NCI-H226 (cell line): ENCODE measurements at regions not wholly inside any gene's neighbourhood (a gene's known extent, or its start where the extent isn't known, plus 50 kb on each side); places are given as distances from the start of the nearest gene placed in this dataset.

Experiments used
- DNase-seq: peaks from one replicate; pipeline ENCODE4 v3.0.0-alpha.2; 2015

DNA sequence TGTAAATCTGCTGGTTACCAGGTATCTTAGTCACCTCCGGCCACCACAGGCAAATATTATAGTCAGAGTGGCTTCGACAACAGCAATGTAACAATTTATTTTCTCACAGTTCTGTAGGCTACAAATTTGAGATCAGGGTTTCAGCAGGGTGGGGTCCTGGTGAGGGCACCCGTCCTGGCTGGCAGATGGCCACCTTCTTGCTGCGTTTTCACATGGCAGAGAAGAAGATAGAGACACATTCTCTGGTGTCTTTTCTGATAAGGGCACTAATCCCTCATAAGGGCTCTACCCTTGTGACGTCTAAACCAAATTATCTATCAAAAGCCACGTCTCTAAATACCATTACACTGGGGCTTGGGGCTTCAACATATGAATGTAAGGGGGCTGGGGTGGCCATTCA lies 843.2 kb upstream of the FANCL start:
- DNase-seq = no peak

DNA sequence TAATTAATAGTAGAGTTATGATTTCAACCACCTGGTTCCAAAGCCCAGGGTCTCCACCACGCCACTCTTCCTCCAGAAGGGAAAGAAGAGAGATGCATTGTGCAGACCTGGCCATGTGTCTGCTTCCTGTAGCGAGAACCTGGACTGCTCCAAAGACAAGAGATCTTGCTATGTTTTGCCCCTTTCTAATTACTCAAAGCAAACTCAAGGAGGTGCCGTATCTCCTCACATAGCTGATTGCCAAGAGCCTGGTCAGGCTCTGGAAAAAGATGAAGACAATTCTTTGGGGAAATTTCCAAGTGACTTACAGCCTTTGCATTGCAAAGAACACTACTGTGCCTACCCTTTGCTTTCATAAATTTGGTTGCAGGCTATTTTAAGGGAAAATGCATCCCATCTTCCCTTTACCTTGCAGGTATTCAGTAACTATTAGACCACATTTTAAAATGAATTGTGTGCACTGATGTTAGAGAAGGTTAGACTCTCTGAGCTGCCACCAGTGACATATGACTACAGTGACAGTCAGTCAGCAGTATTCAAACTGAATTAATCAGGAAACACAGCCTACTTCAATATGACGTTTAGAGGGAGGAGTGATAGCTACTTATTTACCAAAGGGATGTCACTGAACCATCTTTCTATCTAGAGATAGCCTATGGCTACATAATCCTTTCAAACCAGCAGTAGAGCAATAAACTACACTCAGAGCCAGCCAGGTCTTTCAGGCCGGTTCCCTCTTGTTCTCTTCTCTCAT lies 842.1 kb upstream of the FANCL start:
- no peak for DNase-seq

- DNase-seq = no peak
These were observed 841.5 kb upstream of the FANCL start for GRCh38 chr2:59082657-59083056.

- DNase-seq = no peak
These were observed 839.5 kb upstream of the FANCL start for GRCh38 chr2:59080451-59081181.

DNA sequence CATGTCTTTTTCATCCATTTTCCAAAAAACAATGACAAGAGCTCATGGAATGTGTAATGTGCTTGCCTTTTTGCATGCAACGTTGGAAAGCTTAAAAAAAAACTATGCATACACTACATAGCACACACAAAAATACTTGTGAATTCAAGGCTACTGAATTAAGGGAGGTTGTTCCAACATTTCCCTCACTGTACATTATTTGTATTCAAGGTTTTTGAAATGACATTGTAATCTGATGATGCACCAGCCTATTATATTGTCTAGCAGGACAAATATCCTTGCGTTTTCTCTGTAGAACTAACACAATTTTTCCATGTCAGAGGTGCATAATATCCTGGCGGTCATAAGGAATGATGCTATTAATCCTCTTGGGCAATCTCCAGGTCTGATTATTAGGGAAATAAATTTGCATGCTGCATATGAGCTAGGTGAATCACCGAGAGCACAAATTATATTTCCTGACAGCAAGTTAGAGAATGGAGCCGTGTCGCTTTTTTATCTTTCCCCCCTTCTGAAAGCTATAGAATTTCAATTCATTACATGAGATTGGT lies 836.9 kb upstream of the FANCL start:
- DNase-seq = no peak

DNA sequence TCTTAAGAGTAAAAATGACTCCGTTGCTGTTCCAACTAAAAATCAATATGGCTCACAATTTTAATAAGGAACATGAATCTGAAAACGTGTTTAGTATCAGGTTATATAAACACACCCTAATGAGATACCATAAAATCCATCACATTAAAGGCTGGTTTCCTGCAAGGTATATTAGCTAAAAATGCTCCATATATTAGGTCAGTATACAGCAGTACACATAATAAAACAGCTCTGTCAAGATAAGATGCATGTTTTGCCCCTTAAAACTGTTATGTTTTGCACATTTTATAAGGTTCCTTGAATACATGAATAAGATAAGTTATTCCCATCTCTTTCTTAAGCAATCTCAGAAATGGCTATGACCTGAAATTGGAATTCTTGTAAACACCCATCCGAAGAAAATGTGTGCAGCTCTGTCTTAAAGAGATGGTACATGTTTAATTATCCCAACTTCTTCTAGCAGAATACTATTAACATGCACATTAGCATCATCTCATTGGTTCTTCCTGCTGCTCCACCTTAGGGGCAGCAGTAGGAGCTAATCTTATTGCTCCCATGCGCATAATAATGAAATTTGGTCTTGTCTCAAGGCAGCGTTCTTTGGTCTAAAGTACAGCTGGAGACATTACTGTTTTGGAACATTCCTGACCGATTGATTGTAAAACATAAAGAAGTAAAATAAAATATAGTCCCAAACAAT lies 836.1 kb upstream of the FANCL start:
- DNase-seq = no peak

- DNase-seq = no peak
These were observed 835.0 kb upstream of the FANCL start for GRCh38 chr2:59076079-59076619.

- no peak for DNase-seq
These were observed 832.9 kb upstream of the FANCL start for GRCh38 chr2:59074071-59074470.

- no peak for DNase-seq
These were observed 832.2 kb upstream of the FANCL start for GRCh38 chr2:59073286-59073685.

DNA sequence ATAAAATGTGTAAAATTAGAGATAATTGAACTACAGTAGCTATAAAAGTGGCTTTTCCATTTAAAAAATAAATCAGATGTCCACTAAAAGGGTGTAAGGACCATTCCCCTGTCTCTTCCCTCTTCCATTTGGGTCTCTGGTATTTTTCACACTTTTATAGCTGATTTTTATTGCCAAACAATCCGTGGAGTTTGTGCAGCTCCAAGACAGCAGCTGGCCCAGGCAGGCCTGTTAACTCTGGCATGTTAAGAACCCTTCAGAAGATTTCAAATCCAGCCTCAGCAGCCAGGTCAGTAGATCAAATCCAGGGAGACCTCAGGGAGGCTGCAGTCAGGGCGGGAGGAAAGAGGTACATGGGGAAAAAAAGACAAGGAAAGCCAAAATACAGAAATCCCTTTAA lies 827.1 kb upstream of the FANCL start:
- no peak for DNase-seq

DNA sequence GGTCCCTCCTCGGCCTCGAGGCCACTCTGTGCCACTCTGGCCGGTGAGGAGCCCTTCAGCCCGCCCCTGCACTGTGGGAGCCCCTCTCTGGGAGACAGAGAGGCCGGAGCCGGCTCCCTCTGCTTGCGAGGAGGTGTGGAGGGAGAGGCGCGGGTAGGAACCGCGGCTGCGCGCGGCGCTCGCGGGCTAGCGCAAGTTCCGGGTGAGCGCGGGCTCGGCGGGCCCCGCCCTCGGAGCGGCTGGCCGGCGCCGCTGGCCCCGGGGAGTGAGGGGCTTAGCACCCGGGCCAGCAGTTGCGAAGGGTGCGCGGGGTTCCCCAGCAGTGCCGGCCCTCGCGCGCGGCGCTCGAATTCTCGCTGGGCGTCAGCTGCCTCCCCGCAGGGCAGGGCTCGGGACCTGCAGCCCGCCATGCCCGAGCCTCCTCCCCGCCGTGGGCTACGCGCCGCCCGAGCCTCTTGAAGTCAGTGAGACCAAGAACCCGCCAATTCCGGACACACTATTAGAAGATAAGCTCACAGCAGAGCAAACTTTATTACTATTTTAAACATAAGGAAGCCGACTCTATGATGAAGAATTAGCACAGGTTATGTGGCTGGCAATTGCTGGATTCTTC lies 825.8 kb upstream of the FANCL start:
- no peak for DNase-seq

- DNase-seq = no peak
These were observed 806.4 kb upstream of the FANCL start for GRCh38 chr2:59047373-59047995.

GRCh38 chr2:59046401-59047372 lies 805.6 kb upstream of the FANCL start:
- no peak for DNase-seq

- DNase-seq = no peak
These were observed 803.6 kb upstream of the FANCL start for GRCh38 chr2:59044736-59045135.

GRCh38 chr2:59041139-59041538 lies 800.0 kb upstream of the FANCL start:
- DNase-seq = no peak

DNA sequence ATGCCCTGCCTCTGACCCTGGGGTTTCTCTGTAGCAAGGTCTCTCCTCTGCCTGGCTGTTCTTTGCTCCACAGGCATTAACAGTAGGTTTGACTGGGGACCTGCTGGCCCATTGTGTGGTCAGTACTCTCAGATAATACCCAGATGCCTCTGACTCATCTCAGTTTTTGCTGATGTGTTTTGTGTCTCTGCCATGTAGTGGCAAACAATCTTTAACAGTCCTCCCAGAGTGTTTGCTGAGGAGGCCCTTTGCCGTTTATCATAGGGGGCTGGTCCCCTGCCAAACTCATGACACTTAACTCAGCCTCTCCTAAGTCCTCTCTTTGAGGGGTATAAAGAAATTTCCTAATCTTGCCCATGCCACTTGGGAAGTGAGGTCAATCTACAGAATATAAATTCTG lies 793.7 kb upstream of the FANCL start:
- no peak for DNase-seq

GRCh38 chr2:59034106-59034505 lies 793.0 kb upstream of the FANCL start:
- no peak for DNase-seq

DNA sequence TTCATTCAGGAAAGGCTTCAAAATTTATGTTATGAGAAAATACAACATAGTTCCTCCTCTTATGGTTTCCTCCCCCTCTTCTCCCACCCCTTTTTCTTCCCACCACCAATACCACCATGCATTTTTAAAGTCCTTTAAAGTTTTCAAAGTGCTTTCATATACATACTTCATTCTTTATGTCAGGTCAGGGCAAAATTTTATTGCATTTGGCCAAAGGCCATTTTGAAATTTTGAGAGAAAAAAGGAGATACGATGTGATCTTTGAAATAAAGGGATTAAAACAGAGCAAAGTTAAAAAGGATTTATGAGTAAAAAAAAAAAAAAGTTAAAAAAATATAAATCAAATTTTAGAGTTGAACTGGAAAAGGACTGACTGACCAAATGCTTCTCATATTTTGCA lies 792.5 kb upstream of the FANCL start:
- no peak for DNase-seq

GRCh38 chr2:59032499-59032898 lies 791.4 kb upstream of the FANCL start:
- no peak for DNase-seq

GRCh38 chr2:59029058-59029457 lies 787.9 kb upstream of the FANCL start:
- no peak for DNase-seq

DNA sequence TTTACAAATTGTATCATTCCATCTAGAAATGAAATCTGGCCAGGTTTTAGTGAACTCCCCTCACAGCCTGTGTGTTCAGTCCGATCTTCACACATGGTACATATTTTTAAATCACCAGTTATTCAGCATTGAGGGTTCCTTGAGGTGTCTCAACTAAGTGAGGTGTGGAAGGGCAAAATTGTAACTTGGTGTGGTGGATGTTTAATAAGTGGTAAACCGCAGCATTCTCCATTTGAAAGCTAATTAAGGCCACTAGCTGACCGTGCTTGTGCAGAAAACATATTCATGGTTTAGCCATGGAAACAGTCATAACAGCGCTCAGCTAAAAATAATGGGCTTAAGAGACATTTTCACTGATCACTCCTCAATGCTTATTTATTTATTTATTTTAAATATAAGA lies 786.2 kb upstream of the FANCL start:
- no peak for DNase-seq
